GM23248 (cell line): ENCODE measurements at regions not wholly inside any gene's neighbourhood (a gene's known extent, or its start where the extent isn't known, plus 50 kb on each side); places are given as distances from the start of the nearest gene placed in this dataset.

ENCODE experiments used
- EZH2 ChIP-seq: fragments of 200-600 bp; sonication (generic); IDR thresholded peaks from 2 replicates; pipeline ENCODE4 v1.6.1; 2018; ENCODE audit warnings: antibody characterized with exemption, mild to moderate bottlenecking; ENCODE audit not compliant: insufficient read depth, poor library complexity, severe bottlenecking
- EZH2phosphoT487 ChIP-seq: fragments of 200-600 bp; sonication (generic); IDR thresholded peaks from 2 replicates; pipeline ENCODE4 v1.6.1; 2018; ENCODE audit warnings: antibody characterized with exemption, moderate library complexity, mild to moderate bottlenecking, low read depth; ENCODE audit not compliant: insufficient read depth

DNA sequence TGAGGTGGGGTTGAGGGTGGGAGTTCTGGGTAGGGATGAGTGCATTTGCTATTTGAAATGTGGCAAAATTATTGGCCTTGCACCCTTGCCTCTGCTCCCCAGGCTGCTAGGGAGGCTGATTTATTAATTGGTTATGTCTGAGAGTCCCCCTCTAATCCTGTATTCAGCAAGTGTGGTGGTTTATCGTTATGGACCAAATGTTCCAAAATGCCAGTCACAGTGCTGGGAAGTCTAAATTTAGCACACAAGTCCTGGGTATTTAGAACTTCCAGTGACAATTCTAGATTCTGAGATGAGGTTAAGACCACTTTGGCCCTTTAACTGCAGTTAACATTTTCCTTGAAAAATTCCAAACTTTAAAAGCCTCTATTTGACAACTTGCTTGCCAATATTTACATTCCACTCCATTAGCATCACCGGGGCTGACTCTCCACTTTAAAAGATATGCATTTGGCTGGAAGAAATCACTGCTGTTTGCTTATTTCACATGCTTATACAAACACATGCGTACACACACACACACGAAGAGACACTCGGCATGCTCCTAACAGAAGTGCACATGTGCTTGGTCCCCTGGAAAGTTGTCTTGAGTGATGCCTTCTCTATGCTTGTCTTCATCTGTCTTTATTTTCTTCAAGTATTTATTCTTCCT is 247.7 kb downstream of the IL20RB start:
- no peak for TF ChIP-seq EZH2phosphoT487
- no peak for TF ChIP-seq EZH2
